ENCODE measurements at regions not wholly inside any gene's neighbourhood (a gene's known extent, or its start where the extent isn't known, plus 50 kb on each side); places are given as distances from the start of the nearest gene placed in this dataset.
"Not testable (repeated sequence)": the region's sequence is repeated elsewhere in the genome, so short reads cannot be mapped to it uniquely, and the experiment has no call there.

GRCh38 chr3:104298662-104299061 is 1068.0 kb upstream of the ALCAM start:
- H3K27me3 ChIP-seq (ENCODE audit: control insufficient read depth in 2 of 2, insufficient read depth in 2 of 2, low read length in 2 of 2): no peaks in the 10 kb centered on the region
- H3K36me3 ChIP-seq (ENCODE audit: control insufficient read depth in 2 of 2, insufficient read depth in 2 of 2, low read length in 2 of 2): no peaks in the 10 kb centered on the region
- no peaks in the 10 kb centered on the region for H3K4me1 ChIP-seq (ENCODE audit: control insufficient read depth in 2 of 2, insufficient read depth in 2 of 2, low read length in 2 of 2)
- H3K4me3 ChIP-seq (ENCODE audit: low read length in 2 of 2): no peak overlapping the region
- no peaks in the 10 kb centered on the region for H3K9me3 ChIP-seq (ENCODE audit: control insufficient read depth in 2 of 2, low read length in 2 of 2)
- H3K27ac ChIP-seq (ENCODE audit: low read depth in 2 of 2, low read length in 2 of 2): no peak overlapping the region
- H3K9ac ChIP-seq (ENCODE audit: low read depth in 1 of 2, low read length in 2 of 2): no peak overlapping the region

DNA sequence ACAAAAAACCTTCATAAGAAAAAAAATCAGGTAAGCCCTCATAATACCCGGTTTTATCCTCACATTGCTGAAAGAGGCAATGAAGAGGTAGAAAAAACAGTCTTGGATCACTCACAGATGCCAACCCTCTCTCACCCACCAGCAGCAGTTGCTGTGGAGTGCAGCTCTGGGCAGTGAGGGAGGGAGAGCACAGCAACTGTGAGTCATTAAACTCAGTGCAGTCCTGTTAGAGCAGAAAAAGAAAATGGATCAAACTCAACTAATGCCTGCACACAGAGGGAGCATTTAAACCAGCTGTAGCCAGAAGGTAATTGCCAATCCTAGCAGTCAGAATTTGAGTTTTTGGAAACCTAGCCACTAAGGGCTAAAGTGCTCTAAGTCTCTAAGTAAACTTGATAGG is 1050.6 kb upstream of the ALCAM start:
- Histone ChIP-seq H3K36me3 (ENCODE audit: control insufficient read depth in 2 of 2, insufficient read depth in 2 of 2, low read length in 2 of 2) (no peaks in the 10 kb centered on the region), H3K9ac (ENCODE audit: low read depth in 1 of 2, low read length in 2 of 2) (no peak overlapping the region), H3K4me3 (ENCODE audit: low read length in 2 of 2) (no peak overlapping the region), H3K27me3 (ENCODE audit: control insufficient read depth in 2 of 2, insufficient read depth in 2 of 2, low read length in 2 of 2) (no peaks in the 10 kb centered on the region), H3K27ac (ENCODE audit: low read depth in 2 of 2, low read length in 2 of 2) (no peak overlapping the region), H3K9me3 (ENCODE audit: control insufficient read depth in 2 of 2, low read length in 2 of 2) (peaks cover 3 to 4% of the 10 kb centered on the region in 2 donors), H3K4me1 (ENCODE audit: control insufficient read depth in 2 of 2, insufficient read depth in 2 of 2, low read length in 2 of 2) (no peaks in the 10 kb centered on the region)

GRCh38 chr3:104323226-104323625 is 1043.5 kb upstream of the ALCAM start:
- H3K27ac ChIP-seq (ENCODE audit: low read depth in 2 of 2, low read length in 2 of 2): no peak overlapping the region
- H3K9me3 ChIP-seq (ENCODE audit: control insufficient read depth in 2 of 2, low read length in 2 of 2): no peaks in the 10 kb centered on the region
- no peaks in the 10 kb centered on the region for H3K27me3 ChIP-seq (ENCODE audit: control insufficient read depth in 2 of 2, insufficient read depth in 2 of 2, low read length in 2 of 2)
- no peak overlapping the region for H3K4me3 ChIP-seq (ENCODE audit: low read length in 2 of 2)
- H3K36me3 ChIP-seq (ENCODE audit: control insufficient read depth in 2 of 2, insufficient read depth in 2 of 2, low read length in 2 of 2): no peaks in the 10 kb centered on the region
- no peak overlapping the region for H3K9ac ChIP-seq (ENCODE audit: low read depth in 1 of 2, low read length in 2 of 2)
- no peaks in the 10 kb centered on the region for H3K4me1 ChIP-seq (ENCODE audit: control insufficient read depth in 2 of 2, insufficient read depth in 2 of 2, low read length in 2 of 2)

DNA sequence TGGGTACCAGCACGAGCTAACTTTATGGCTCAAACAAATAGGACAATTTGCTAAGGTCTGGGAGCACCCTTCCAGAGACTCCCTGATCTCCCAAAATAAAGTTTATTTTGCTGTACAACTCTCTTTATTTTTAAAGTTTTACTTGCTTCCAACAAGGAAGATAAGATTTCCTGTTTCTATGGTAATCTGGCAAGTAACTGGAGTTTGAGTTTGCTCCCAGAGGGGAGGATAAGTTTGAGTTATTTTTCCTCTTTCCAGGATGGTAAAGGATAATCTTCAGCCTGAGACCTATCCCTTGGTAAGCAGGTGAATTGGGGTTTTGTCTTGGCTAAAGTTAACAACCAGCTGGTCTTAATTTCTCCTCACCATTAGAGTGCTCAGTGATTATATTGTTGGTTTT is 1019.4 kb upstream of the ALCAM start:
- Histone ChIP-seq H3K36me3 (ENCODE audit: control insufficient read depth in 2 of 2, insufficient read depth in 2 of 2, low read length in 2 of 2) (no peaks in the 10 kb centered on the region), H3K27me3 (ENCODE audit: control insufficient read depth in 2 of 2, insufficient read depth in 2 of 2, low read length in 2 of 2) (no peaks in the 10 kb centered on the region), H3K27ac (ENCODE audit: low read depth in 2 of 2, low read length in 2 of 2) (no peak overlapping the region), H3K4me1 (ENCODE audit: control insufficient read depth in 2 of 2, insufficient read depth in 2 of 2, low read length in 2 of 2) (no peaks in the 10 kb centered on the region), H3K9ac (ENCODE audit: low read depth in 1 of 2, low read length in 2 of 2) (no peak overlapping the region), H3K4me3 (ENCODE audit: low read length in 2 of 2) (no peak overlapping the region), H3K9me3 (ENCODE audit: control insufficient read depth in 2 of 2, low read length in 2 of 2) (peaks cover 0 to 3% of the 10 kb centered on the region in 2 donors)

DNA sequence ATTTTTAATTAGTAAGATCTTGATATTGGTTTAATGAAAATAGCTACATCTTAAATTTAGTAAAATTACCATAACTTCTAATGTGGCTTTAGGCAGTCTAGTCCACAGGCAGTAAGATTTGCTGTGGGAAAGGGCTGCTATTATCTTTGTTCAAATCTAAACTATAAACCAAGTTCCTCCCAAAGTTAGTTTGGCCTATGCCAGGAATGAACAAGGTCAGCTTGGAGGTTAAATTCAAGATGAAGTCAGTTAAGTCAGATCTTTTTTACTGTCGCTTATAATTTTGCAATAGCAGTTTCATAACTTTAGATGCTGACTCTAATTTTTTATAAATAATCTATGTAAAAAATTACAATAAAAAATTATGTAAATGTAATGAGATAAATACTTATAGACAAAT is 1016.9 kb upstream of the ALCAM start:
- Histone ChIP-seq H3K27me3 (ENCODE audit: control insufficient read depth in 2 of 2, insufficient read depth in 2 of 2, low read length in 2 of 2) (no peaks in the 10 kb centered on the region), H3K27ac (ENCODE audit: low read depth in 2 of 2, low read length in 2 of 2) (no peak overlapping the region), H3K36me3 (ENCODE audit: control insufficient read depth in 2 of 2, insufficient read depth in 2 of 2, low read length in 2 of 2) (no peaks in the 10 kb centered on the region), H3K4me3 (ENCODE audit: low read length in 2 of 2) (no peak overlapping the region), H3K9me3 (ENCODE audit: control insufficient read depth in 2 of 2, low read length in 2 of 2) (peaks cover 0 to 3% of the 10 kb centered on the region in 2 donors), H3K9ac (ENCODE audit: low read depth in 1 of 2, low read length in 2 of 2) (no peak overlapping the region), H3K4me1 (ENCODE audit: control insufficient read depth in 2 of 2, insufficient read depth in 2 of 2, low read length in 2 of 2) (no peaks in the 10 kb centered on the region)

DNA sequence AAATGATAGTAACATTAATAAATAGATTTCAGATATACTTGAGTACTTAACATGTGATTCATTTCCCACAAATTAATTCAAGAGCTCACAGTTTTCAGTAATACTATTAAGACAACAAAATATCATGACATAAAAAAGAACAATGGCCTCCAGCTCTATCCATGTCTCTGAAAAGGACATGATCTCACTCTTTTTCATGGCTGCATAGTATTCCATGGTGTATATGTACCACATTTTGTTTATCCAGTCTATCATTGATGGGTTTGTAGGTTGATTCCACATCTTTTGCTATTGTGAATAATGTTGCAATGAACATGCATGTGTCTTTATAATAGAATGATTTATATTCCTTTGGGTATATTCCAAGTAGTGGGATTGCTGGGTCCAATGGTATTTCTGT is 1012.8 kb upstream of the ALCAM start:
- no peak overlapping the region for H3K9ac ChIP-seq (ENCODE audit: low read depth in 1 of 2, low read length in 2 of 2)
- H3K4me3 ChIP-seq (ENCODE audit: low read length in 2 of 2): no peak overlapping the region
- no peak overlapping the region for H3K27ac ChIP-seq (ENCODE audit: low read depth in 2 of 2, low read length in 2 of 2)
- H3K27me3 ChIP-seq (ENCODE audit: control insufficient read depth in 2 of 2, insufficient read depth in 2 of 2, low read length in 2 of 2): no peaks in the 10 kb centered on the region
- no peaks in the 10 kb centered on the region for H3K9me3 ChIP-seq (ENCODE audit: control insufficient read depth in 2 of 2, low read length in 2 of 2)
- no peaks in the 10 kb centered on the region for H3K4me1 ChIP-seq (ENCODE audit: control insufficient read depth in 2 of 2, insufficient read depth in 2 of 2, low read length in 2 of 2)
- H3K36me3 ChIP-seq (ENCODE audit: control insufficient read depth in 2 of 2, insufficient read depth in 2 of 2, low read length in 2 of 2): no peaks in the 10 kb centered on the region

DNA sequence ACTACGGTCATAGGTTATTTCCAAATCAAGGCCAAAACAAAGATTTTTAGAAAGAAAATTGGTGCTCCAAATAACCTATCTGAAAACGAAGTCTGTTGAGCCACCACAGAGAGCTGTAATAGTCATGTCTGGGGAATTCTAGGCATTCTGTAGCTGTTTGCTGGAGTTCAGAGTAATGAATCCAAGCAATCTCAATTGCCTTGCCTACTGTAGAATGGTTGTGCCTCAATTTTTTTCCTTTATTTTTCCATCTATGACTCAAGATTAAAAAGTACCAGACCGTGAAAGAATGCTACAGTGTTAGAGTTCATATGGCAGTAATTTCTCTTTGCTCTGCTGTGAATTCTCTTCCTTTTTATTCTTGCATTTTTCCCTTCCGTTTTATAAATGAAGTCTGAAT is 1007.2 kb upstream of the ALCAM start:
- Histone ChIP-seq H3K9ac (ENCODE audit: low read depth in 1 of 2, low read length in 2 of 2) (no peak overlapping the region), H3K9me3 (ENCODE audit: control insufficient read depth in 2 of 2, low read length in 2 of 2) (no peaks in the 10 kb centered on the region), H3K4me1 (ENCODE audit: control insufficient read depth in 2 of 2, insufficient read depth in 2 of 2, low read length in 2 of 2) (no peaks in the 10 kb centered on the region), H3K4me3 (ENCODE audit: low read length in 2 of 2) (no peak overlapping the region), H3K36me3 (ENCODE audit: control insufficient read depth in 2 of 2, insufficient read depth in 2 of 2, low read length in 2 of 2) (no peaks in the 10 kb centered on the region), H3K27me3 (ENCODE audit: control insufficient read depth in 2 of 2, insufficient read depth in 2 of 2, low read length in 2 of 2) (no peaks in the 10 kb centered on the region), H3K27ac (ENCODE audit: low read depth in 2 of 2, low read length in 2 of 2) (no peak overlapping the region)

DNA sequence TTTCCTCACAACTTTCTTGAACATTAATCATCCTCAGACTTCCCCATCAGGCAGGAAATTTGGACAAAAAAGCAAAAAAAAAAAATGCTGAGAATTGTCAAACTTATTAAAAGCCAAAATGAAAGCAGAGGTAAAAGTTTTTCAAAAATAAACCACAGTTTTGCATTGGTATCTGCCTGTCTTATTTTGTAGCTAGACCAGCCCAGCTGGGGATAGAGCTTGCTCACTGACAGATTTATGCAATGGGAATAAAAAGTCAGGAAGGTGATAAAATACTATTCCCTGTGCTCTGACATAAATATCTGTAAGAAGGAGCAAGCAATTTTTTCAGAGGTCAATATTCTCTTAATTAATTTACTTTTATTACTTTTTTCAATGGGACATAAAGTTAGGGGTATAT is 1006.7 kb upstream of the ALCAM start:
- Histone ChIP-seq H3K4me1 (ENCODE audit: control insufficient read depth in 2 of 2, insufficient read depth in 2 of 2, low read length in 2 of 2) (no peaks in the 10 kb centered on the region), H3K27me3 (ENCODE audit: control insufficient read depth in 2 of 2, insufficient read depth in 2 of 2, low read length in 2 of 2) (no peaks in the 10 kb centered on the region), H3K4me3 (ENCODE audit: low read length in 2 of 2) (no peak overlapping the region), H3K9ac (ENCODE audit: low read depth in 1 of 2, low read length in 2 of 2) (no peak overlapping the region), H3K36me3 (ENCODE audit: control insufficient read depth in 2 of 2, insufficient read depth in 2 of 2, low read length in 2 of 2) (no peaks in the 10 kb centered on the region), H3K9me3 (ENCODE audit: control insufficient read depth in 2 of 2, low read length in 2 of 2) (no peaks in the 10 kb centered on the region), H3K27ac (ENCODE audit: low read depth in 2 of 2, low read length in 2 of 2) (no peak overlapping the region)

DNA sequence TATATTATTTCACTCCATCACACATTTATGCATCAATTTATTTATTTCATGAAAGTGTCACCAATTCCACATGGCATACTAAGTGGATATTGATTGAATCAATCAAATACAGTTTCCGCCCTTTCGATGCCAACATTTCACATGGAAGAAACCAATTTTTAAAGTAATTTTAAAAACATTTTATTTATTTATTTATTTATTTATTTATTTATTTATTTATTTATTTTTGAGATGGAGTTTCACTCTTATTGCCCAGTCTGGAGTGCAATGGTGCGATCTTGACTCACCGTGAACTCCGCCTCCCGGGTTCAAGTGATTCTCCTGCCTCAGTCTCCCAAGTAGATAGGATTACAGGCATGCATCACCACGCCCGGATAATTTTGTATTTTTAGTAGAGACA is 1005.0 kb upstream of the ALCAM start:
- not testable (repeated sequence) for H3K4me1 ChIP-seq (ENCODE audit: control insufficient read depth in 2 of 2, insufficient read depth in 2 of 2, low read length in 2 of 2); H3K36me3 ChIP-seq (ENCODE audit: control insufficient read depth in 2 of 2, insufficient read depth in 2 of 2, low read length in 2 of 2); H3K27me3 ChIP-seq (ENCODE audit: control insufficient read depth in 2 of 2, insufficient read depth in 2 of 2, low read length in 2 of 2); H3K27ac ChIP-seq (ENCODE audit: low read depth in 2 of 2, low read length in 2 of 2); H3K9me3 ChIP-seq (ENCODE audit: control insufficient read depth in 2 of 2, low read length in 2 of 2); H3K4me3 ChIP-seq (ENCODE audit: low read length in 2 of 2); H3K9ac ChIP-seq (ENCODE audit: low read depth in 1 of 2, low read length in 2 of 2)

GRCh38 chr3:104362319-104362718 is 1004.4 kb upstream of the ALCAM start:
- H3K36me3 ChIP-seq (ENCODE audit: control insufficient read depth in 2 of 2, insufficient read depth in 2 of 2, low read length in 2 of 2): no peaks in the 10 kb centered on the region
- H3K9ac ChIP-seq (ENCODE audit: low read depth in 1 of 2, low read length in 2 of 2): no peak overlapping the region
- H3K27ac ChIP-seq (ENCODE audit: low read depth in 2 of 2, low read length in 2 of 2): no peak overlapping the region
- H3K27me3 ChIP-seq (ENCODE audit: control insufficient read depth in 2 of 2, insufficient read depth in 2 of 2, low read length in 2 of 2): no peaks in the 10 kb centered on the region
- H3K4me1 ChIP-seq (ENCODE audit: control insufficient read depth in 2 of 2, insufficient read depth in 2 of 2, low read length in 2 of 2): no peaks in the 10 kb centered on the region
- H3K9me3 ChIP-seq (ENCODE audit: control insufficient read depth in 2 of 2, low read length in 2 of 2): no peaks in the 10 kb centered on the region
- no peak overlapping the region for H3K4me3 ChIP-seq (ENCODE audit: low read length in 2 of 2)

- no peaks in the 10 kb centered on the region for H3K4me1 ChIP-seq (ENCODE audit: control insufficient read depth in 2 of 2, insufficient read depth in 2 of 2, low read length in 2 of 2)
- no peaks in the 10 kb centered on the region for H3K36me3 ChIP-seq (ENCODE audit: control insufficient read depth in 2 of 2, insufficient read depth in 2 of 2, low read length in 2 of 2)
- no peaks in the 10 kb centered on the region for H3K27me3 ChIP-seq (ENCODE audit: control insufficient read depth in 2 of 2, insufficient read depth in 2 of 2, low read length in 2 of 2)
- no peak overlapping the region for H3K27ac ChIP-seq (ENCODE audit: low read depth in 2 of 2, low read length in 2 of 2)
- no peak overlapping the region for H3K4me3 ChIP-seq (ENCODE audit: low read length in 2 of 2)
- H3K9ac ChIP-seq (ENCODE audit: low read depth in 1 of 2, low read length in 2 of 2): no peak overlapping the region
- no peaks in the 10 kb centered on the region for H3K9me3 ChIP-seq (ENCODE audit: control insufficient read depth in 2 of 2, low read length in 2 of 2)
Observed at GRCh38 chr3:104367000-104367399, 999.7 kb upstream of the ALCAM start.
